HCT116 (cell line): ENCODE measurements at regions not wholly inside any gene's neighbourhood (a gene's known extent, or its start where the extent isn't known, plus 50 kb on each side); places are given as distances from the start of the nearest gene placed in this dataset.

Source experiments
- ATAC-seq: fragments of 200-7000 bp; cut with Tn5 transposase; 2 replicates; pipeline ENCODE4 v1.9.1; 2020; ENCODE audit warnings: mild to moderate bottlenecking, moderate library complexity
- BruUV-seq: library from RNA; stranded (reverse); fragments of 400-500 nt; replicated peaks from 2 replicates; lab custom pipeline; 2021; lab: Mats Ljungman, UMichigan
- CTCF ChIA-PET: fragments of 300-600 bp; sonication (Branson Sonifier 250); formaldehyde crosslinking; loops from one replicate; lab custom pipeline; 2021; ENCODE audit warnings: antibody characterized with exemption; lab: Charles Lee
- POLR2A ChIA-PET: fragments of 300-600, 350-600 bp; sonication (Branson Sonifier 250); formaldehyde crosslinking; loops from one replicate; lab custom pipeline; 2021; ENCODE audit warnings: antibody characterized with exemption; lab: Charles Lee
- RAD21 ChIA-PET, 2 experiments: fragments of 300-600 bp; sonication (Branson Sonifier 250); formaldehyde crosslinking; loops; one replicate each; lab custom pipeline; 2023; ENCODE audit warnings: low total read pairs in 2 of 2; ENCODE audit not compliant: uncharacterized antibody in 2 of 2, unreplicated experiment in 2 of 2, low non-redundant PET in 1 of 2; lab: Charles Lee
- DNase-seq: peaks from one replicate; pipeline ENCODE4 v3.0.0-alpha.2; 2010; ENCODE audit warnings: low read depth, low spot score
- H2AFZ ChIP-seq: fragments of 200-600 bp; shearing (Covaris generic), sonication (generic); 2 replicates; pipeline ENCODE4 v1.6.1; 2017; ENCODE audit warnings: low read depth, mixed run types, mixed read lengths, antibody characterized with exemption, low read length; ENCODE audit not compliant: poor library complexity, severe bottlenecking
- H3K27ac ChIP-seq: 2 replicates; pipeline ENCODE4 v1.5.1; 2012; ENCODE audit warnings: low read depth, low read length
- H3K27me3 ChIP-seq: fragments of 200-600 bp; sonication (generic); 2 replicates; pipeline ENCODE4 v1.6.1; 2016; ENCODE audit warnings: mixed run types, low read length, mixed read lengths; ENCODE audit not compliant: insufficient read depth
- H3K36me3 ChIP-seq, 2 experiments: fragments of 200-500 bp in 1 of 2; fragments of 200-600 bp in 1 of 2; sonication (Bioruptor generic) in 1 of 2; sonication (generic) in 1 of 2; 2 replicates each; pipeline versions ENCODE4 v1.5.1 to v1.6.1; 2014 to 2016; ENCODE audit warnings: low read length in 2 of 2, inconsistent platforms in 1 of 2, mixed read lengths in 1 of 2, mixed run types in 1 of 2; ENCODE audit not compliant: insufficient read depth in 2 of 2, control insufficient read depth in 1 of 2
- H3K4me1 ChIP-seq, 2 experiments: fragments of 200-600 bp in 1 of 2; sonication (generic) in 1 of 2; 2 replicates each; pipeline versions ENCODE4 v1.5.1 to v1.6.1; 2012 to 2017; ENCODE audit warnings: low read length in 2 of 2, inconsistent platforms in 1 of 2, mild to moderate bottlenecking in 1 of 2, mixed read lengths in 1 of 2, mixed run types in 1 of 2, moderate library complexity in 1 of 2; ENCODE audit not compliant: insufficient read depth in 2 of 2, control insufficient read depth in 1 of 2
- H3K4me2 ChIP-seq: fragments of 200-600 bp; sonication (generic); 2 replicates; pipeline ENCODE4 v1.6.1; 2017; ENCODE audit warnings: mixed run types, low read length, mixed read lengths
- H3K4me3 ChIP-seq, 2 experiments: fragments of 200-600 bp in 1 of 2; sonication (generic) in 1 of 2; replicated peaks in 1 of 2; 2 replicates each; pipeline ENCODE4 v1.5.1; 2011 to 2016; ENCODE audit warnings: low read length in 2 of 2, control low read depth in 1 of 2, low read depth in 1 of 2, mild to moderate bottlenecking in 1 of 2, mixed read lengths in 1 of 2, mixed run types in 1 of 2
- H3K79me2 ChIP-seq: fragments of 200-600 bp; sonication (generic); 2 replicates; pipeline ENCODE4 v1.6.1; 2017; ENCODE audit warnings: mild to moderate bottlenecking, mixed run types, low read length, moderate library complexity, mixed read lengths; ENCODE audit not compliant: insufficient read depth
- H3K9ac ChIP-seq: fragments of 200-600 bp; sonication (generic); 2 replicates; pipeline ENCODE4 v1.6.1; 2016; ENCODE audit warnings: low read length, mixed read lengths
- H3K9me2 ChIP-seq: fragments of 200-600 bp; sonication (generic), shearing (Covaris generic); 2 replicates; pipeline ENCODE4 v1.6.1; 2017; ENCODE audit warnings: mixed run types, mild to moderate bottlenecking, moderate library complexity; ENCODE audit not compliant: insufficient read depth
- H3K9me3 ChIP-seq, 2 experiments: fragments of 200-500 bp in 1 of 2; fragments of 200-600 bp in 1 of 2; sonication (Bioruptor generic) in 1 of 2; sonication (generic) in 1 of 2; 2 replicates each; pipeline ENCODE4 v1.6.1; 2014 to 2017; ENCODE audit warnings: low read length in 2 of 2, mixed read lengths in 2 of 2, inconsistent platforms in 1 of 2, low read depth in 1 of 2, mild to moderate bottlenecking in 1 of 2, mixed run types in 1 of 2, moderate library complexity in 1 of 2; ENCODE audit not compliant: control insufficient read depth in 1 of 2, insufficient read depth in 1 of 2
- H4K20me1 ChIP-seq: fragments of 200-600 bp; sonication (generic), shearing (Covaris generic); 2 replicates; pipeline ENCODE4 v1.6.1; 2017; ENCODE audit warnings: mixed run types, mild to moderate bottlenecking, moderate library complexity; ENCODE audit not compliant: insufficient read depth
- CEBPB ChIP-seq: IDR thresholded peaks from 2 replicates; pipeline ENCODE4 v1.6.1; 2012; ENCODE audit warnings: low read depth
- EZH2 ChIP-seq: fragments of 200-600 bp; sonication (generic); IDR thresholded peaks from 2 replicates; pipeline ENCODE4 v1.6.1; 2017; ENCODE audit warnings: antibody characterized with exemption, mixed run types
- EZH2phosphoT487 ChIP-seq: fragments of 200-600 bp; IDR thresholded peaks from 2 replicates; pipeline ENCODE4 v1.6.1; 2018; ENCODE audit warnings: antibody characterized with exemption, borderline replicate concordance
- POLR2A ChIP-seq: IDR thresholded peaks from 2 replicates; pipeline ENCODE4 v1.7.0; 2011; ENCODE audit warnings: borderline replicate concordance; ENCODE audit not compliant: insufficient read depth, insufficient read length; ENCODE audit errors: extremely low read depth
- SIN3A ChIP-seq: IDR thresholded peaks from 2 replicates; pipeline ENCODE4 v1.6.1; 2012; ENCODE audit warnings: low read depth
- YY1 ChIP-seq: IDR thresholded peaks from 2 replicates; pipeline ENCODE4 v1.6.1; 2011; ENCODE audit warnings: low read length, low read depth, moderate library complexity, mild to moderate bottlenecking; ENCODE audit not compliant: insufficient replicate concordance; ENCODE audit errors: extremely low read depth
- ZFX ChIP-seq: fragments of 450-650 bp; IDR thresholded peaks from 2 replicates; pipeline ENCODE4 v1.6.1; 2017
- intact Hi-C: fragments of 100-400 bp; cut with micrococcal nuclease; formaldehyde crosslinking; loops from 2 replicates; pipeline ENCODE4 v1.10.0; 2022
- TF ChIP-seq, protein P1 (sequence below): IDR thresholded peaks from 2 replicates; pipeline ENCODE4 v1.6.1; 2012
- TF ChIP-seq, protein P2 (sequence below), 3 experiments: fragments of 200-600 bp in 1 of 3; sonication (generic) in 1 of 3; IDR thresholded peaks in 2 of 3; conservative IDR thresholded peaks in 1 of 3; 2 replicates each; pipeline ENCODE4 v1.5.1; 2012 to 2017; ENCODE audit warnings: low read depth in 2 of 3, low read length in 2 of 3, antibody characterized with exemption in 1 of 3, borderline replicate concordance in 1 of 3, control low read depth in 1 of 3, mild to moderate bottlenecking in 1 of 3, mixed read lengths in 1 of 3, mixed run types in 1 of 3, moderate library complexity in 1 of 3; ENCODE audit not compliant: insufficient read depth in 1 of 3

DNA sequence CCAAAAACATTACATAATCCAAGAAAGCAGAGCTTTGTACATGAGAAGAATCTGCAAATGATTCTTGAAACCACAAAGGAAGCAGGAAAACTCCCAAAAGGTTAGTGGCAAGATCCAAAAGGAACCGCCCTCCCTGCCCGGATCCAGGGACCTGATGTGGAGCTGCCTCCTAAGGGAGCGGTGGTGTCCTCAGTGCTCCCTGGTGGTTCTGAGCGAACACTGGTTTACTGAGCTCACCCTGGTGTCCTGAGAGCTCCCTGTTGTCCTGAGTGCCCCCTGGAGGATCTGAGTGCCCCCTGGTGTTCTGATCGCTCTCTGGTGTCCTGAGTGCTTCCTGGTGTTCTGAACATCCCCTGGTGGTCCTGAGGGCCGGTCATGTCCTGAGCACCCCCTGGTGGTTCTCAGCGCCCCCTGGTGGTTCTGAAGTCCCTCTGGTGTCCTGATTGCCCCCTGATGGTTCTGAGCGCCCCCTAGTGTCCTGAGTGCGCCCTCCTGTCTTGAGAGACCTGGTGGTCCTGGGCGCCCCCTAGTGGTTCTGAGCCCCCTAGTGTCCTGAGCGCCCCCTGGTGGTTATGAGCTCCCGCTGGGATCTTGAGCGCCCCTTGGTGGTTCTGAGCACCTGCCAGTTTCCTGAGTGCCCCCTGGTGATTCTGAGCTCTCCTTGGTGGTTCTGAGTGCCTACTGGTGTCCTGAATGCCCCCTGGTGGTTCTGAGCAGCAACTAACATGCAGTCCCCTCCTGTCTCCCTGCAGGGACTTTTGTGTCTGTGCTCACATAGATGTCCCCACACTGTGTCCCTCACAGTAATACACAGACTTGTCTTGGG lies 891.1 kb downstream of the TMEM121 start:
- DNase-seq (peak; percentile 3), ATAC-seq (no peak; the same call in 1 of the 2 replicates)
- intact Hi-C loops: no loop called here
- H3K4me2 ChIP-seq: no peak overlapping the region
- ChIA-PET POLR2A (no interaction called here), RAD21 (no interaction called here), CTCF (no interaction called here)
- no peak overlapping the region for H3K4me3 ChIP-seq
- TF ChIP-seq, protein P1, sequence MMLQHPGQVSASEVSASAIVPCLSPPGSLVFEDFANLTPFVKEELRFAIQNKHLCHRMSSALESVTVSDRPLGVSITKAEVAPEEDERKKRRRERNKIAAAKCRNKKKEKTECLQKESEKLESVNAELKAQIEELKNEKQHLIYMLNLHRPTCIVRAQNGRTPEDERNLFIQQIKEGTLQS: no peak
- no peak for TF ChIP-seq POLR2A
- no peak for TF ChIP-seq EZH2phosphoT487
- no peak for TF ChIP-seq YY1
- no peak for TF ChIP-seq EZH2
- TF ChIP-seq, protein P2, sequence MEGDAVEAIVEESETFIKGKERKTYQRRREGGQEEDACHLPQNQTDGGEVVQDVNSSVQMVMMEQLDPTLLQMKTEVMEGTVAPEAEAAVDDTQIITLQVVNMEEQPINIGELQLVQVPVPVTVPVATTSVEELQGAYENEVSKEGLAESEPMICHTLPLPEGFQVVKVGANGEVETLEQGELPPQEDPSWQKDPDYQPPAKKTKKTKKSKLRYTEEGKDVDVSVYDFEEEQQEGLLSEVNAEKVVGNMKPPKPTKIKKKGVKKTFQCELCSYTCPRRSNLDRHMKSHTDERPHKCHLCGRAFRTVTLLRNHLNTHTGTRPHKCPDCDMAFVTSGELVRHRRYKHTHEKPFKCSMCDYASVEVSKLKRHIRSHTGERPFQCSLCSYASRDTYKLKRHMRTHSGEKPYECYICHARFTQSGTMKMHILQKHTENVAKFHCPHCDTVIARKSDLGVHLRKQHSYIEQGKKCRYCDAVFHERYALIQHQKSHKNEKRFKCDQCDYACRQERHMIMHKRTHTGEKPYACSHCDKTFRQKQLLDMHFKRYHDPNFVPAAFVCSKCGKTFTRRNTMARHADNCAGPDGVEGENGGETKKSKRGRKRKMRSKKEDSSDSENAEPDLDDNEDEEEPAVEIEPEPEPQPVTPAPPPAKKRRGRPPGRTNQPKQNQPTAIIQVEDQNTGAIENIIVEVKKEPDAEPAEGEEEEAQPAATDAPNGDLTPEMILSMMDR (IDR thresholded peaks at IDR 0.05 in 2 of 3, conservative IDR thresholded peaks at IDR 0.05 in 1 of 3; ENCODE audit: borderline replicate concordance in 1 of 3, insufficient read depth in 1 of 3, low read depth in 2 of 3, low read length in 2 of 3): peak; percentile 64 to 98 (median 65)
- no peak for TF ChIP-seq CEBPB
- TF ChIP-seq SIN3A: no peak
- no peak for TF ChIP-seq ZFX
- no peaks in the 10 kb centered on the region for H3K79me2 ChIP-seq
- no peak overlapping the region for H3K9ac ChIP-seq
- no peak overlapping the region for H2AFZ ChIP-seq
- H3K9me3 ChIP-seq: peaks cover 12 to 14% of the 10 kb centered on the region in 2 experiments; a peak in 2 of 4 replicates
- H3K27ac ChIP-seq: no peak overlapping the region
- no peaks in the 10 kb centered on the region for H4K20me1 ChIP-seq
- no peaks in the 10 kb centered on the region for H3K27me3 ChIP-seq
- no peaks in the 10 kb centered on the region for H3K9me2 ChIP-seq
- no peaks in the 10 kb centered on the region for H3K36me3 ChIP-seq
- H3K4me1 ChIP-seq: no peaks in the 10 kb centered on the region
- BruUV-seq: no TSS peak
